Lung (tissue), 11 donors: ENCODE measurements at regions not wholly inside any gene's neighbourhood (a gene's known extent, or its start where the extent isn't known, plus 50 kb on each side); places are given as distances from the start of the nearest gene placed in this dataset.
"Not testable (repeated sequence)": the region's sequence is repeated elsewhere in the genome, so short reads cannot be mapped to it uniquely, and the experiment has no call there.

Experiments
- ATAC-seq: fragments of 200-7000 bp; cut with Tn5 transposase; one replicate; pipeline ENCODE4 v1.9.1; 2020; ENCODE audit warnings: moderate number of reproducible peaks; ENCODE audit not compliant: insufficient read depth, low FRiP score
- DNase-seq, 3 donors: peaks; one replicate each; pipeline ENCODE4 v3.0.0-alpha.2; 2013 to 2017
- H3K27ac ChIP-seq, 2 donors: one replicate each; pipeline ENCODE4 v1.5.1; 2013; ENCODE audit warnings: mild to moderate bottlenecking in 2 of 2, moderate library complexity in 2 of 2, control low read depth in 1 of 2, inconsistent platforms in 1 of 2, low read depth in 1 of 2, low read length in 1 of 2
- H3K27me3 ChIP-seq, 3 donors: one replicate each; pipeline ENCODE4 v1.5.1; 2013; ENCODE audit warnings: low read length in 2 of 3; ENCODE audit not compliant: control insufficient read depth in 3 of 3, insufficient read depth in 3 of 3
- H3K36me3 ChIP-seq, 4 donors: one replicate each; pipeline ENCODE4 v1.5.1; 2013; ENCODE audit warnings: low read length in 4 of 4, mild to moderate bottlenecking in 1 of 4, moderate library complexity in 1 of 4; ENCODE audit not compliant: control insufficient read depth in 4 of 4, insufficient read depth in 4 of 4
- H3K4me1 ChIP-seq, 5 donors: one replicate each; pipeline ENCODE4 v1.5.1; 2013; ENCODE audit warnings: low read length in 5 of 5, mild to moderate bottlenecking in 2 of 5, moderate library complexity in 1 of 5; ENCODE audit not compliant: control insufficient read depth in 5 of 5, insufficient read depth in 5 of 5
- H3K4me3 ChIP-seq: one replicate; pipeline ENCODE4 v1.5.1; 2013; ENCODE audit warnings: mild to moderate bottlenecking, control low read depth, moderate library complexity
- H3K9ac ChIP-seq, 2 donors: one replicate each; pipeline ENCODE4 v1.5.1; 2013; ENCODE audit warnings: low read length in 2 of 2, control low read depth in 1 of 2; ENCODE audit not compliant: insufficient read depth in 1 of 2
- H3K9me3 ChIP-seq, 4 donors: one replicate each; pipeline ENCODE4 v1.5.1; 2013; ENCODE audit warnings: low read length in 3 of 4, mild to moderate bottlenecking in 1 of 4, moderate library complexity in 1 of 4; ENCODE audit not compliant: control insufficient read depth in 4 of 4, insufficient read depth in 3 of 4
- WGBS, 2 donors: extraction: QIAGEN DNeasy Blood & Tissue Kit; methylation state at CpG; one replicate each; pipeline ENCODE4 v1.1.7; 2013; 5-methylcytosine and 5-hydroxymethylcytosine counted together
- TF ChIP-seq, protein P1 (sequence below): IDR thresholded peaks from 2 replicates; pipeline ENCODE4 v1.5.1; 2012; ENCODE audit warnings: mild to moderate bottlenecking; ENCODE audit errors: control extremely low read depth, extremely low read depth
- donor health status: control.
- donor health status: control.
- donor health status: Bipolar disorder and iron deficiency.
- donor health status: healthy.
- donor health status: DM: yes; HTN: yes; CAD: no.

DNA sequence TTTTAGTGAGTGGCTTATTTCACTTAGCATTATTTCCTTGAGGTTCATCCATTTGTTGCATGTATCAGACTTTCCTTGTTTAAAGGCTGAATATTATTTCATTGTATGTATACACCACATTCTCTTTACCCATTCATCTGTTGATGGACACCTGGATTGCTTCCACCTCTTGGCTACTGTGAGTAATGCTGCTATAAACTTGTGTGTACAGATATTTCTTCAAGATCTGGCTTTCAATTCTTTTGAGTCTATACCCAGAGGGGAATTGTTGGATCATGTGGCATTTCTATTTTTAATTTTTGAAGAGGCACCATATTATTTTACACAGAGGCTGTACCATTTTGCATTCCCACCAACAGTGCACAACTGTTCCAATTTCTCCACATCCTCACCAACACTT is 313.5 kb downstream of the RPLP1 start:
- Histone ChIP-seq H3K4me3 (no peak overlapping the region), H3K27ac (no peak overlapping the region)

DNA sequence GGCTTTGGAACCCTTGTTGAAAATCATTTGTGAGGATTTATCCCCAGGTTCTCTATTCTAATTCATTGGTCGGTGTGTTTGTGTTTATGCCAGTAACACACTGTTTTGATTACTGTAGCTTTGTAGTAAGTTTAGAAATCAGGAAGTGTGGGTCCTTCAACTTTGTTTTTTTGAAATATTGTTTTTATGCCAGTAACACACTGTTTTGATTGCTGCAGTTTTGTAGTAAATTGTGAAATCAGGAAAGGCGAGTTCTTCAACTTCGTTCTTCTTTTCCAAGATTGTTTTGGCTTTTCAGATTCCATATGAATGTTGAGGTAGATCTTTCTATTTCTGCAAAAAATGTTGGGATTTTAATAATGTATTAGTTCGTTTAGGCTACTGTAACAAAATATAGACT is 314.6 kb downstream of the RPLP1 start:
- TF ChIP-seq, protein P1, sequence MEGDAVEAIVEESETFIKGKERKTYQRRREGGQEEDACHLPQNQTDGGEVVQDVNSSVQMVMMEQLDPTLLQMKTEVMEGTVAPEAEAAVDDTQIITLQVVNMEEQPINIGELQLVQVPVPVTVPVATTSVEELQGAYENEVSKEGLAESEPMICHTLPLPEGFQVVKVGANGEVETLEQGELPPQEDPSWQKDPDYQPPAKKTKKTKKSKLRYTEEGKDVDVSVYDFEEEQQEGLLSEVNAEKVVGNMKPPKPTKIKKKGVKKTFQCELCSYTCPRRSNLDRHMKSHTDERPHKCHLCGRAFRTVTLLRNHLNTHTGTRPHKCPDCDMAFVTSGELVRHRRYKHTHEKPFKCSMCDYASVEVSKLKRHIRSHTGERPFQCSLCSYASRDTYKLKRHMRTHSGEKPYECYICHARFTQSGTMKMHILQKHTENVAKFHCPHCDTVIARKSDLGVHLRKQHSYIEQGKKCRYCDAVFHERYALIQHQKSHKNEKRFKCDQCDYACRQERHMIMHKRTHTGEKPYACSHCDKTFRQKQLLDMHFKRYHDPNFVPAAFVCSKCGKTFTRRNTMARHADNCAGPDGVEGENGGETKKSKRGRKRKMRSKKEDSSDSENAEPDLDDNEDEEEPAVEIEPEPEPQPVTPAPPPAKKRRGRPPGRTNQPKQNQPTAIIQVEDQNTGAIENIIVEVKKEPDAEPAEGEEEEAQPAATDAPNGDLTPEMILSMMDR = no peak
- H3K9ac ChIP-seq = no peak overlapping the region
- no peaks in the 10 kb centered on the region for H3K27me3 ChIP-seq
- H3K4me3 ChIP-seq = no peak overlapping the region
- DNase-seq (no peak), ATAC-seq (no peak)
- peaks cover 0 to 7% (median 0%) of the 10 kb centered on the region in 4 donors for H3K9me3 ChIP-seq
- H3K27ac ChIP-seq = no peak overlapping the region
- peaks cover 0 to 15% (median 0%) of the 10 kb centered on the region in 5 donors for H3K4me1 ChIP-seq
- 38 to 69% methylated on average over 4 of the region's 4 CpGs for WGBS, 2 donors
- H3K36me3 ChIP-seq = no peaks in the 10 kb centered on the region

More for the DNA sequence above, 313.5 kb downstream of the RPLP1 start:
- no peak for ATAC-seq
- no peak for DNase-seq
- no peaks in the 10 kb centered on the region for H3K36me3 ChIP-seq
- no peak overlapping the region for H3K9ac ChIP-seq
- TF ChIP-seq, protein P1 = no peak
- H3K9me3 ChIP-seq = peaks cover 0 to 7% (median 0%) of the 10 kb centered on the region in 4 donors
- H3K4me1 ChIP-seq = peaks cover 0 to 24% (median 0%) of the 10 kb centered on the region in 5 donors
- H3K27me3 ChIP-seq = no peaks in the 10 kb centered on the region

DNA sequence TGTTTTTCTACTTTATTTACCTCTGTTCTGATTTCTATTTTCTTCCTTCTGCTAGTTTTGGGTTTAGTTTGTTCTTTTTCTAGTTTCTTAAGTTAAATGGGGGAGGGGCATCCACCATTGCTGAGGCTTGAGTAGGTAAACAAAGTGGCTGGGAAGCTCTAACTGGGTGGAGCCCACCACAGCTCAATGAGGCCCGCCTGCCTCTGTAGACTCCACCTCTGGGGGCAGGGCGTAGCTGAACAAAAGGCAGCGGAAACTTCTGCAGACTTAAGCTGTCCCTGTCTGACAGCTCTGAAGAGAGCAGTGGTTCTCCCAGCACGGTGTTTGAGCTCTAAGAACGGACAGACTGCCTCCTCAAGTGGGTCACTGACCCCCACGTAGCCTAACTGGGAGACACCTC is 316.7 kb downstream of the RPLP1 start:
- H3K27me3 ChIP-seq, ATAC-seq, H3K9me3 ChIP-seq, H3K4me1 ChIP-seq, H3K36me3 ChIP-seq, H3K27ac ChIP-seq, DNase-seq, H3K9ac ChIP-seq, H3K4me3 ChIP-seq: not testable (repeated sequence)
- 66 to 78% methylated on average over 6 of the region's 6 CpGs for WGBS, 2 donors

DNA sequence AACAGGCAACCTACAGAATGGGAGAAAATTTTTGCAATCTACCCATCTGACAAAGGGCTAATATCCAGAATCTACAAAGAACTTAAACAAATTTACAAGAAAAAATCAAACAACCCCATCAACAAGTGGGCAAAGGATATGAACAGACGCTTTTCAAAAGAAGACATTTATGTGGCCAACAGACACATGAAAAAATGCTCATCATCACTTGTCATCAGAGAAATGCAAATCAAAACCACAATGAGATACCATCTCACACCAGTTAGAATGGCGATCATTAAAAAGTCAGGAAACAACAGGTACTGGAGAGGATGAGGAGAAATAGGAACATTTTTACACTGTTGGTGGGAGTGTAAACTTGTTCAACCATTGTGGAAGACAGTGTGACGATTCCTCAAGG is 321.6 kb downstream of the RPLP1 start:
- H3K4me3 ChIP-seq, H3K27me3 ChIP-seq, H3K9me3 ChIP-seq, H3K36me3 ChIP-seq, H3K9ac ChIP-seq, ATAC-seq, H3K4me1 ChIP-seq, DNase-seq, H3K27ac ChIP-seq: not testable (repeated sequence)
- 85 to 93% methylated on average over 3 of the region's 3 CpGs for WGBS, 2 donors

DNA sequence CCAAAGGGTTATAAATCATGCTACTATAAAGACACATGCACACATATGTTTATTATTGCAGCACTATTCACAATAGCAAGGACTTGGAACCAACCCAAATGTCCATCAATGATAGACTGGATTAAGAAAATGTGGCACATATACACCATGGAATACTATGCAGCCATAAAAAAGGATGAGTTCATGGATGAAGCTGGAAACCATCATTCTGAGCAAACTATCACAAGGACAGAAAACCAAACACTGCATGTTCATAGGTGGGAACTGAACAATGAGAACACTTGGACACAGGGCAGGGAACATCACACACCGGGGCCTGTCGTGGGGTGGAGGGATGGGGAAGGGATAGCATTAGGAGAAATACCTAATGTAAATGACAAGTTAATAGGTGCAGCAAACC is 322.1 kb downstream of the RPLP1 start:
- not testable (repeated sequence) for H3K4me1 ChIP-seq, H3K4me3 ChIP-seq, ATAC-seq, H3K36me3 ChIP-seq, H3K9ac ChIP-seq, H3K27ac ChIP-seq, H3K27me3 ChIP-seq, H3K9me3 ChIP-seq, DNase-seq
- 97 to 100% methylated on average over 2 of the region's 2 CpGs for WGBS, 2 donors
